IMR-90 (cell line): ENCODE measurements at regions not wholly inside any gene's neighbourhood (a gene's known extent, or its start where the extent isn't known, plus 50 kb on each side); places are given as distances from the start of the nearest gene placed in this dataset.

Source experiments
- ATAC-seq: fragments of 200-7000 bp; cut with Tn5 transposase; 2 replicates; pipeline ENCODE4 v1.9.1; 2020; ENCODE audit warnings: low read depth, mild to moderate bottlenecking, moderate library complexity
- BruUV-seq: library from RNA; stranded (reverse); fragments of 400-500 nt; replicated peaks from 2 replicates; lab custom pipeline; 2021; lab: Mats Ljungman, UMichigan
- CTCF ChIA-PET: fragments of 300-600 bp; formaldehyde crosslinking; extraction: SDS; loops from one replicate; lab custom pipeline; 2021; ENCODE audit warnings: antibody characterized with exemption; lab: Yijun Ruan, JAX
- POLR2A ChIA-PET: fragments of 300-600 bp; sonication (Branson Sonifier 250); formaldehyde crosslinking; loops from one replicate; lab custom pipeline; 2022; ENCODE audit warnings: antibody characterized with exemption; ENCODE audit not compliant: unreplicated experiment; lab: Charles Lee
- DNase-seq: peaks from one replicate; pipeline ENCODE4 v3.0.0; 2013
- H2AFZ ChIP-seq: replicated peaks from 2 replicates; pipeline ENCODE3; 2013; ENCODE audit warnings: low read length, mild to moderate bottlenecking; ENCODE audit not compliant: poor library complexity
- H2AK5ac ChIP-seq: 2 replicates; pipeline ENCODE4 v1.6.1; 2013; ENCODE audit warnings: low read depth, low read length, inconsistent platforms
- H2AK9ac ChIP-seq: replicated peaks from 2 replicates; pipeline ENCODE3; 2013; ENCODE audit warnings: mild to moderate bottlenecking, low read depth, low read length, moderate library complexity; ENCODE audit not compliant: poor library complexity
- H2BK120ac ChIP-seq: 2 replicates; pipeline ENCODE4 v1.6.1; 2013; ENCODE audit warnings: low read depth, low read length, inconsistent platforms
- H2BK15ac ChIP-seq: 3 replicates; pipeline ENCODE4 v1.6.1; 2013; ENCODE audit warnings: low read depth, low read length, inconsistent platforms
- H2BK20ac ChIP-seq: 2 replicates; pipeline ENCODE4 v1.6.1; 2013; ENCODE audit warnings: low read depth, mild to moderate bottlenecking, inconsistent platforms, low read length, moderate library complexity
- H2BK5ac ChIP-seq: 2 replicates; pipeline ENCODE4 v1.6.1; 2013; ENCODE audit warnings: mild to moderate bottlenecking, low read depth, low read length, inconsistent platforms; ENCODE audit not compliant: poor library complexity, severe bottlenecking
- H3K14ac ChIP-seq: replicated peaks from 2 replicates; pipeline ENCODE4 v1.6.1; 2013; ENCODE audit warnings: low read depth, low read length, inconsistent platforms
- H3K18ac ChIP-seq: 2 replicates; pipeline ENCODE4 v1.6.1; 2013; ENCODE audit warnings: low read depth, low read length, control low read depth
- H3K23ac ChIP-seq: 2 replicates; pipeline ENCODE4 v1.6.1; 2013; ENCODE audit warnings: low read depth, low read length, inconsistent platforms
- H3K27ac ChIP-seq: 2 replicates; pipeline ENCODE4 v1.5.1; 2013; ENCODE audit warnings: mild to moderate bottlenecking, control low read depth, low read length; ENCODE audit not compliant: insufficient read depth
- H3K27me3 ChIP-seq: 2 replicates; pipeline ENCODE4 v1.6.1; 2013; ENCODE audit warnings: low read length; ENCODE audit not compliant: control insufficient read depth, insufficient read depth
- H3K36me3 ChIP-seq: 2 replicates; pipeline ENCODE4 v1.6.1; 2013; ENCODE audit warnings: low read length, mixed read lengths; ENCODE audit not compliant: control insufficient read depth, insufficient read depth
- H3K4ac ChIP-seq: 2 replicates; pipeline ENCODE4 v1.6.1; 2013; ENCODE audit warnings: low read depth, low read length, inconsistent platforms
- H3K4me1 ChIP-seq: 2 replicates; pipeline ENCODE4 v1.6.1; 2013; ENCODE audit warnings: low read length, mixed read lengths; ENCODE audit not compliant: control insufficient read depth, insufficient read depth
- H3K4me2 ChIP-seq: 2 replicates; pipeline ENCODE4 v1.6.1; 2013; ENCODE audit warnings: low read depth, mild to moderate bottlenecking, control low read depth, low read length, moderate library complexity
- H3K4me3 ChIP-seq: 2 replicates; pipeline ENCODE4 v1.5.1; 2013; ENCODE audit warnings: low read depth, mild to moderate bottlenecking, control low read depth, low read length, moderate library complexity; ENCODE audit not compliant: insufficient read depth
- H3K56ac ChIP-seq: 2 replicates; pipeline ENCODE4 v1.6.1; 2013; ENCODE audit warnings: low read length, inconsistent platforms; ENCODE audit not compliant: insufficient read depth; ENCODE audit errors: extremely low read depth
- H3K79me1 ChIP-seq, 2 experiments: 2 replicates each; pipeline ENCODE4 v1.6.1; 2013; ENCODE audit warnings: low read length in 2 of 2, inconsistent platforms in 1 of 2, low read depth in 1 of 2
- H3K9ac ChIP-seq: 2 replicates; pipeline ENCODE4 v1.6.1; 2013; ENCODE audit warnings: low read depth, low read length, control low read depth
- H3K9me1 ChIP-seq: 2 replicates; pipeline ENCODE4 v1.6.1; 2013; ENCODE audit warnings: low read length, inconsistent platforms; ENCODE audit not compliant: insufficient read depth
- H3K9me3 ChIP-seq: 2 replicates; pipeline ENCODE4 v1.6.1; 2013; ENCODE audit warnings: low read length; ENCODE audit not compliant: control insufficient read depth, insufficient read depth
- H4K20me1 ChIP-seq: 2 replicates; pipeline ENCODE4 v1.6.1; 2013; ENCODE audit warnings: low read length, inconsistent platforms; ENCODE audit not compliant: insufficient read depth
- H4K5ac ChIP-seq: 2 replicates; pipeline ENCODE4 v1.6.1; 2013; ENCODE audit warnings: mild to moderate bottlenecking, low read depth, low read length, control low read depth
- H4K8ac ChIP-seq, 2 experiments: 2 replicates each; pipeline ENCODE4 v1.6.1; 2013; ENCODE audit warnings: low read depth in 2 of 2, low read length in 2 of 2, control low read depth in 1 of 2, inconsistent platforms in 1 of 2
- H4K91ac ChIP-seq: 2 replicates; pipeline ENCODE4 v1.6.1; 2013; ENCODE audit warnings: low read depth, low read length, inconsistent platforms; ENCODE audit not compliant: insufficient read depth
- CHD1 ChIP-seq: IDR thresholded peaks from 2 replicates; pipeline ENCODE4 v1.6.1; 2012; ENCODE audit warnings: low read depth, low read length, improper control_type of control experiment
- WGBS, 2 experiments: methylation state at CpG; one replicate each; pipeline versions ENCODE4 v1.1.5 to v1.1.7; 2013; ENCODE audit warnings: missing lambda C conversion rate in 2 of 2; ENCODE audit not compliant: insufficient read length in 1 of 2; ENCODE audit errors: extremely low coverage in 2 of 2; 5-methylcytosine and 5-hydroxymethylcytosine counted together
- dilution Hi-C: fragments of 300-500 bp; cut with HindIII; formaldehyde crosslinking; loops from one replicate; pipeline ENCODE4 v1.14.3; 2018; ENCODE audit warnings: low sequenced_read_pairs; ENCODE audit not compliant: unreplicated experiment
- in situ Hi-C: fragments of 300-500 bp; cut with MboI; formaldehyde crosslinking; loops from 3 replicates; pipeline ENCODE4 v1.14.3; 2019; ENCODE audit warnings: low sequenced_read_pairs, inconsistent platforms, mixed read lengths
- intact Hi-C: fragments of 100-400 bp; cut with micrococcal nuclease; formaldehyde crosslinking; loops from 2 replicates; pipeline ENCODE4 v1.10.0; 2022

DNA sequence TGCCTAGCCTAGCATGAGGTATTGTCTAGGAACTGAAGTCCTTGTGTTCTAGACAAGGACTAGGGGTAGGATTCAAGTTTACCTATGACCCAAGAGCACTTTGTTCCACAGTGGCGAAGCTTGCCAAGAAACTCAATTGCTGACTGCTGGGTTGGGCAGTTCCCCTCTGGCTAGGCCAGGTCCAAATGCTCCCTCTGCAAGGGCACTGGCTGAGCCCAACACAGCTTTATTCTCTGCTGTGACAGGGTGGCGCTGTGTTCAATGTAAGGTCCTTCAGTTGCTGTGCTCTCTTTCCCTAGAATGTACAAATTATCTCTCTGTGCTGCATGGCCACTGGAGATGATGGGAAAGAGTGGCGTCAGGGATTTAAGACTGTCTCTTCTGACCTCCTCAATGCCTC, 950.8 kb downstream of the HACE1 start:
- dilution Hi-C loops (no loop called here), intact Hi-C loops (no loop called here), in situ Hi-C loops (no loop called here)
- no peak overlapping the region for H2BK5ac ChIP-seq
- H4K20me1 ChIP-seq = no peaks in the 10 kb centered on the region
- no peak overlapping the region for H3K4me2 ChIP-seq
- H3K79me1 ChIP-seq = no peaks in the 10 kb centered on the region
- no peak overlapping the region for H4K5ac ChIP-seq
- BruUV-seq = no TSS peak
- H2AK9ac ChIP-seq = no peak overlapping the region
- H3K9ac ChIP-seq = no peak overlapping the region
- no peak for TF ChIP-seq CHD1
- no peak overlapping the region for H4K91ac ChIP-seq
- no peak overlapping the region for H3K18ac ChIP-seq
- H3K14ac ChIP-seq = no peak overlapping the region
- H3K23ac ChIP-seq = no peak overlapping the region
- H3K4me1 ChIP-seq = no peaks in the 10 kb centered on the region
- H3K4me3 ChIP-seq = no peak overlapping the region
- no peak overlapping the region for H3K56ac ChIP-seq
- H2BK15ac ChIP-seq = no peak overlapping the region
- H3K4ac ChIP-seq = no peak overlapping the region
- DNase-seq (no peak), ATAC-seq (no peak)
- H3K27me3 ChIP-seq = no peaks in the 10 kb centered on the region
- H2BK20ac ChIP-seq = no peak overlapping the region
- H2BK120ac ChIP-seq = no peak overlapping the region
- WGBS, 2 experiments = no CpG with 5 or more reads among the region's 3 CpGs
- H3K27ac ChIP-seq = no peak overlapping the region
- H3K9me3 ChIP-seq = peaks cover 12% of the 10 kb centered on the region
- H3K36me3 ChIP-seq = no peaks in the 10 kb centered on the region
- H2AFZ ChIP-seq = no peak overlapping the region
- no peak overlapping the region for H2AK5ac ChIP-seq
- no peaks in the 10 kb centered on the region for H3K9me1 ChIP-seq
- CTCF ChIA-PET = no interaction called here
- POLR2A ChIA-PET = no interaction called here
- H4K8ac ChIP-seq = no peak overlapping the region
